ENCODE measurements at regions not wholly inside any gene's neighbourhood (a gene's known extent, or its start where the extent isn't known, plus 50 kb on each side); places are given as distances from the start of the nearest gene placed in this dataset.

- no peak for DNase-seq
These were observed 338.6 kb upstream of the SEMA3A start for GRCh38 chr7:84533182-84533581.

- no peak for DNase-seq
These were observed 337.6 kb upstream of the SEMA3A start for GRCh38 chr7:84532196-84532595.

- DNase-seq, result no peak
These were observed 335.1 kb upstream of the SEMA3A start for GRCh38 chr7:84529480-84530205.

- no peak for DNase-seq
These were observed 334.3 kb upstream of the SEMA3A start for GRCh38 chr7:84528756-84529479.

GRCh38 chr7:84524714-84525694 is 330.4 kb upstream of the SEMA3A start:
- DNase-seq, result no peak

GRCh38 chr7:84513061-84513460 is 318.5 kb upstream of the SEMA3A start:
- no peak for DNase-seq

GRCh38 chr7:84512055-84512454 is 317.5 kb upstream of the SEMA3A start:
- DNase-seq, result no peak

- no peak for DNase-seq
These were observed 315.9 kb upstream of the SEMA3A start for GRCh38 chr7:84510505-84510904.

GRCh38 chr7:84509522-84509921 is 314.9 kb upstream of the SEMA3A start:
- no peak for DNase-seq

- DNase-seq, result no peak
These were observed 314.0 kb upstream of the SEMA3A start for GRCh38 chr7:84508606-84509005.

GRCh38 chr7:84507529-84507928 is 312.9 kb upstream of the SEMA3A start:
- no peak for DNase-seq

GRCh38 chr7:84506151-84506550 is 311.6 kb upstream of the SEMA3A start:
- no peak for DNase-seq

- no peak for DNase-seq
These were observed 307.6 kb upstream of the SEMA3A start for GRCh38 chr7:84502239-84502638.

GRCh38 chr7:84497873-84498272 is 303.3 kb upstream of the SEMA3A start:
- DNase-seq, result no peak

GRCh38 chr7:84495128-84495527 is 300.5 kb upstream of the SEMA3A start:
- no peak for DNase-seq

GRCh38 chr7:84492098-84493034 is 297.8 kb upstream of the SEMA3A start:
- DNase-seq, result no peak

- DNase-seq, result no peak
These were observed 296.1 kb upstream of the SEMA3A start for GRCh38 chr7:84490661-84491060.

GRCh38 chr7:84484502-84485079 is 290.0 kb upstream of the SEMA3A start:
- no peak for DNase-seq

GRCh38 chr7:84482476-84482875 is 287.9 kb upstream of the SEMA3A start:
- DNase-seq, result no peak

- no peak for DNase-seq
These were observed 284.5 kb upstream of the SEMA3A start for GRCh38 chr7:84479059-84479458.

GRCh38 chr7:84477786-84478478 is 283.3 kb upstream of the SEMA3A start:
- no peak for DNase-seq

Data from NCI-H1105 (cell line).